ENCODE measurements at regions not wholly inside any gene's neighbourhood (a gene's known extent, or its start where the extent isn't known, plus 50 kb on each side); places are given as distances from the start of the nearest gene placed in this dataset.

DNA sequence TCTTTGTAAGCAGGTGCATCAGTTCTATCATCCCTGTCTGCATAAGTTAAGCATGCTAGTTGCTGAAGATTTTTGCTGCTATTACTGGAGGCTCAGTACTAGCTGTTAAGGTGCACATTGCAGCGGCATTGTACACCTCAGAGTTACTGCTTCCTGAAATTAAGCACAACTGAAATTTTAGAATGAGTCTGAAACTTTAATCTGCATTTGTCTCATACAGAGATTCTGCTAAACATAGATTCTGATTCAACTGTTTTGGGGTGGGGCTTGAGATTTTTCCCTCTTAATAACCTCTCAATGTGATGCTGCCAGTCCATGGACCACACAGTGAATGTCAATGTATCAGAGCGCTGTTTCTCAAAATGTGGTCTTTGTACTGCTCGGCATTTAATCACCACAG lies 585.7 kb upstream of the GCFC2 start:
- BruUV-seq (replicated peaks), result no TSS peak
- no peak overlapping the region for H3K27ac ChIP-seq (ENCODE audit: insufficient read depth, low read depth, low read length)

More for the DNA sequence above, 585.7 kb upstream of the GCFC2 start:
- no peaks in the 10 kb centered on the region for H3K79me2 ChIP-seq (ENCODE audit: control insufficient read depth, insufficient read depth, low read length)
- H3K4me3 ChIP-seq (replicated peaks in 1 of 3; ENCODE audit: insufficient read depth in 1 of 3, low read depth in 1 of 3, low read length in 3 of 3), result no peak overlapping the region
- dilution Hi-C loops (cut with MboI; ENCODE audit: extremely low pct_ligation_motif_present, low sequenced_read_pairs) (no loop called here), intact Hi-C loops (cut with micrococcal nuclease) (no loop called here)
- FAIRE-seq (no peak), DNase-seq (ENCODE audit: low read depth, low spot score) (no peak)
- no peak overlapping the region for H2AFZ ChIP-seq (ENCODE audit: low read depth, low read length)
- H3K9me1 ChIP-seq (replicated peaks; ENCODE audit: control insufficient read depth, extremely low read depth, insufficient read depth, low read length), result no peaks in the 10 kb centered on the region
- no peaks in the 10 kb centered on the region for H3K36me3 ChIP-seq (ENCODE audit: control insufficient read depth in 2 of 2, extremely low read depth in 1 of 2, insufficient read depth in 2 of 2, low read length in 2 of 2)
- no peak overlapping the region for H3K4me2 ChIP-seq (ENCODE audit: insufficient read depth, low read length)
- POLR2A ChIA-PET, result no interaction called here
- TF ChIP-seq, protein P1, sequence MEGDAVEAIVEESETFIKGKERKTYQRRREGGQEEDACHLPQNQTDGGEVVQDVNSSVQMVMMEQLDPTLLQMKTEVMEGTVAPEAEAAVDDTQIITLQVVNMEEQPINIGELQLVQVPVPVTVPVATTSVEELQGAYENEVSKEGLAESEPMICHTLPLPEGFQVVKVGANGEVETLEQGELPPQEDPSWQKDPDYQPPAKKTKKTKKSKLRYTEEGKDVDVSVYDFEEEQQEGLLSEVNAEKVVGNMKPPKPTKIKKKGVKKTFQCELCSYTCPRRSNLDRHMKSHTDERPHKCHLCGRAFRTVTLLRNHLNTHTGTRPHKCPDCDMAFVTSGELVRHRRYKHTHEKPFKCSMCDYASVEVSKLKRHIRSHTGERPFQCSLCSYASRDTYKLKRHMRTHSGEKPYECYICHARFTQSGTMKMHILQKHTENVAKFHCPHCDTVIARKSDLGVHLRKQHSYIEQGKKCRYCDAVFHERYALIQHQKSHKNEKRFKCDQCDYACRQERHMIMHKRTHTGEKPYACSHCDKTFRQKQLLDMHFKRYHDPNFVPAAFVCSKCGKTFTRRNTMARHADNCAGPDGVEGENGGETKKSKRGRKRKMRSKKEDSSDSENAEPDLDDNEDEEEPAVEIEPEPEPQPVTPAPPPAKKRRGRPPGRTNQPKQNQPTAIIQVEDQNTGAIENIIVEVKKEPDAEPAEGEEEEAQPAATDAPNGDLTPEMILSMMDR (IDR thresholded peaks at IDR 0.05; ENCODE audit: extremely low read depth in 1 of 2, insufficient read depth in 1 of 2, low read depth in 1 of 2, low read length in 2 of 2), result no peak
- no peak for TF ChIP-seq POLR2A (IDR thresholded peaks at IDR 0.05; ENCODE audit: low read depth, low read length)
- no peak for TF ChIP-seq GATA2 (IDR thresholded peaks at IDR 0.05; ENCODE audit: insufficient read depth, insufficient read length, low read depth, low read length)
- no peak for TF ChIP-seq MYC (IDR thresholded peaks at IDR 0.05; ENCODE audit: low read depth, low read length)
- TF ChIP-seq EZH2 (IDR thresholded peaks at IDR 0.05; ENCODE audit: borderline replicate concordance, low read depth, low read length, severe bottlenecking), result no peak
- no peak for TF ChIP-seq FOS (IDR thresholded peaks at IDR 0.05; ENCODE audit: borderline replicate concordance, insufficient read depth, low read length)
- no peak for TF ChIP-seq JUN (IDR thresholded peaks at IDR 0.05; ENCODE audit: borderline replicate concordance, insufficient read depth, insufficient read length, low read depth)
- TF ChIP-seq, protein P2, sequence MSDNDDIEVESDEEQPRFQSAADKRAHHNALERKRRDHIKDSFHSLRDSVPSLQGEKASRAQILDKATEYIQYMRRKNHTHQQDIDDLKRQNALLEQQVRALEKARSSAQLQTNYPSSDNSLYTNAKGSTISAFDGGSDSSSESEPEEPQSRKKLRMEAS (IDR thresholded peaks at IDR 0.05; ENCODE audit: insufficient read depth, insufficient read length), result no peak
- TF ChIP-seq POLR2AphosphoS5 (IDR thresholded peaks at IDR 0.05; ENCODE audit: insufficient read depth, low read depth, low read length), result no peak
- H3K4me1 ChIP-seq (ENCODE audit: control insufficient read depth, extremely low read depth, insufficient read depth, low read length), result no peaks in the 10 kb centered on the region
- CTCF ChIA-PET, result no interaction called here
- no peak overlapping the region for H3K9ac ChIP-seq (replicated peaks; ENCODE audit: extremely low read depth, insufficient read depth, low read length)
- H3K27me3 ChIP-seq (ENCODE audit: control insufficient read depth in 2 of 2, insufficient read depth in 2 of 2, low read length in 2 of 2), result no peaks in the 10 kb centered on the region
- H3K9me3 ChIP-seq (replicated peaks; ENCODE audit: control insufficient read depth, insufficient read depth, low read length), result no peaks in the 10 kb centered on the region
- no peaks in the 10 kb centered on the region for H4K20me1 ChIP-seq (replicated peaks; ENCODE audit: control insufficient read depth, extremely low read depth, insufficient read depth, low read length)

Data from endothelial cell of umbilical vein (primary cell).